ENCODE measurements at regions not wholly inside any gene's neighbourhood (a gene's known extent, or its start where the extent isn't known, plus 50 kb on each side); places are given as distances from the start of the nearest gene placed in this dataset.

GRCh38 chr12:41936333-41936732 is 208.3 kb downstream of the GXYLT1 start:
- no peak for DNase-seq (ENCODE audit: low read depth in 1 of 2, low spot score in 1 of 2)

GRCh38 chr12:41935911-41936310 is 208.8 kb downstream of the GXYLT1 start:
- no peak for DNase-seq (ENCODE audit: low read depth in 1 of 2, low spot score in 1 of 2)

GRCh38 chr12:41932470-41932991 is 212.1 kb downstream of the GXYLT1 start:
- DNase-seq (ENCODE audit: low read depth in 1 of 2, low spot score in 1 of 2): no peak

- no peak for DNase-seq (ENCODE audit: low read depth in 1 of 2, low spot score in 1 of 2)
These were observed 213.7 kb downstream of the GXYLT1 start for GRCh38 chr12:41930866-41931437.

- no peak for DNase-seq (ENCODE audit: low read depth in 1 of 2, low spot score in 1 of 2)
These were observed 220.6 kb downstream of the GXYLT1 start for GRCh38 chr12:41924111-41924510.

- DNase-seq (ENCODE audit: low read depth in 1 of 2, low spot score in 1 of 2): no peak
These were observed 221.3 kb downstream of the GXYLT1 start for GRCh38 chr12:41923351-41923750.

- DNase-seq (ENCODE audit: low read depth in 1 of 2, low spot score in 1 of 2): no peak
These were observed 224.3 kb downstream of the GXYLT1 start for GRCh38 chr12:41920355-41920754.

- DNase-seq (ENCODE audit: low read depth in 1 of 2, low spot score in 1 of 2): no peak
These were observed 225.0 kb downstream of the GXYLT1 start for GRCh38 chr12:41919526-41920261.

- DNase-seq (ENCODE audit: low read depth in 1 of 2, low spot score in 1 of 2): no peak
These were observed 225.6 kb downstream of the GXYLT1 start for GRCh38 chr12:41919048-41919447.

- DNase-seq (ENCODE audit: low read depth in 1 of 2, low spot score in 1 of 2): no peak
These were observed 226.7 kb downstream of the GXYLT1 start for GRCh38 chr12:41917938-41918341.

- DNase-seq (ENCODE audit: low read depth in 1 of 2, low spot score in 1 of 2): no peak
These were observed 227.5 kb downstream of the GXYLT1 start for GRCh38 chr12:41917181-41917580.

GRCh38 chr12:41910578-41911320 is 233.9 kb downstream of the GXYLT1 start:
- no peak for DNase-seq (ENCODE audit: low read depth in 1 of 2, low spot score in 1 of 2)

GRCh38 chr12:41908206-41908605 is 236.5 kb downstream of the GXYLT1 start:
- no peak for DNase-seq (ENCODE audit: low read depth in 1 of 2, low spot score in 1 of 2)

GRCh38 chr12:41907550-41907949 is 237.1 kb downstream of the GXYLT1 start:
- no peak for DNase-seq (ENCODE audit: low read depth in 1 of 2, low spot score in 1 of 2)

GRCh38 chr12:41907021-41907420 is 237.7 kb downstream of the GXYLT1 start:
- DNase-seq (ENCODE audit: low read depth in 1 of 2, low spot score in 1 of 2): no peak

GRCh38 chr12:41905759-41906297 is 238.8 kb downstream of the GXYLT1 start:
- DNase-seq (ENCODE audit: low read depth in 1 of 2, low spot score in 1 of 2): no peak

GRCh38 chr12:41905073-41905758 is 239.5 kb downstream of the GXYLT1 start:
- DNase-seq (ENCODE audit: low read depth in 1 of 2, low spot score in 1 of 2): no peak

- no peak for DNase-seq (ENCODE audit: low read depth in 1 of 2, low spot score in 1 of 2)
These were observed 240.6 kb downstream of the GXYLT1 start for GRCh38 chr12:41904041-41904440.

GRCh38 chr12:41903014-41903708 is 241.5 kb downstream of the GXYLT1 start:
- DNase-seq (ENCODE audit: low read depth in 1 of 2, low spot score in 1 of 2): no peak

GRCh38 chr12:41899577-41899976 is 245.1 kb downstream of the GXYLT1 start:
- DNase-seq (ENCODE audit: low read depth in 1 of 2, low spot score in 1 of 2): no peak

- DNase-seq (ENCODE audit: low read depth in 1 of 2, low spot score in 1 of 2): no peak
These were observed 247.1 kb downstream of the GXYLT1 start for GRCh38 chr12:41897593-41897992.
